ENCODE measurements at regions not wholly inside any gene's neighbourhood (a gene's known extent, or its start where the extent isn't known, plus 50 kb on each side); places are given as distances from the start of the nearest gene placed in this dataset.

DNA sequence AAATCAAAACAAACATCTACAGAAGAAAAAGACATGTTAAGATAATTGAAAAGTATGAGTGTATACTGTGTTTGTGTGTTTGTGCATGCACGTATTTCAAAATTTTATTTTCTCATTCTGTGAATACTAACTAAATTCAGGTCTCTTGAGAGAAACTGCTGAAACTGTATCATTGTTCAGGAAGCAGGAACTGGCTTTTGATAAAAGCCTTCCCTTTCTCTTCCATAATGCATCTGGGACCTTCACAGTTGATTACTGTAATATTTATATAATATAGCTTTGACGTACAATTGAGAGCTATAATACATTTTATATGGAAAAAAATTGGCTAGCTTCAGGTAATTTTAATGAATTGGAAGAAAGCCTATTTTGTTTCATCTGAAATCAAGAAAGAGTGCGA, 993.5 kb downstream of the SLC6A15 start:
- no peaks in the 10 kb centered on the region for H3K36me3 ChIP-seq (replicated peaks in 1 of 2; ENCODE audit: insufficient read depth in 1 of 2, low read depth in 2 of 2)
- ATAC-seq (no peak), DNase-seq (no peak)
- TF ChIP-seq, protein P1, sequence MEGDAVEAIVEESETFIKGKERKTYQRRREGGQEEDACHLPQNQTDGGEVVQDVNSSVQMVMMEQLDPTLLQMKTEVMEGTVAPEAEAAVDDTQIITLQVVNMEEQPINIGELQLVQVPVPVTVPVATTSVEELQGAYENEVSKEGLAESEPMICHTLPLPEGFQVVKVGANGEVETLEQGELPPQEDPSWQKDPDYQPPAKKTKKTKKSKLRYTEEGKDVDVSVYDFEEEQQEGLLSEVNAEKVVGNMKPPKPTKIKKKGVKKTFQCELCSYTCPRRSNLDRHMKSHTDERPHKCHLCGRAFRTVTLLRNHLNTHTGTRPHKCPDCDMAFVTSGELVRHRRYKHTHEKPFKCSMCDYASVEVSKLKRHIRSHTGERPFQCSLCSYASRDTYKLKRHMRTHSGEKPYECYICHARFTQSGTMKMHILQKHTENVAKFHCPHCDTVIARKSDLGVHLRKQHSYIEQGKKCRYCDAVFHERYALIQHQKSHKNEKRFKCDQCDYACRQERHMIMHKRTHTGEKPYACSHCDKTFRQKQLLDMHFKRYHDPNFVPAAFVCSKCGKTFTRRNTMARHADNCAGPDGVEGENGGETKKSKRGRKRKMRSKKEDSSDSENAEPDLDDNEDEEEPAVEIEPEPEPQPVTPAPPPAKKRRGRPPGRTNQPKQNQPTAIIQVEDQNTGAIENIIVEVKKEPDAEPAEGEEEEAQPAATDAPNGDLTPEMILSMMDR (IDR thresholded peaks at IDR 0.05), result no peak
- intact Hi-C loops (cut with DNase I), result no loop called here
- H3K4me1 ChIP-seq, result no peaks in the 10 kb centered on the region
- no peaks in the 10 kb centered on the region for H3K9me3 ChIP-seq
- WGBS, 2 donors, result 66 to 69% methylated on average over 3 of the region's 3 CpGs
- H3K27ac ChIP-seq, result no peak overlapping the region
- H3K27me3 ChIP-seq, result no peaks in the 10 kb centered on the region
- H3K4me3 ChIP-seq, result no peak overlapping the region

DNA sequence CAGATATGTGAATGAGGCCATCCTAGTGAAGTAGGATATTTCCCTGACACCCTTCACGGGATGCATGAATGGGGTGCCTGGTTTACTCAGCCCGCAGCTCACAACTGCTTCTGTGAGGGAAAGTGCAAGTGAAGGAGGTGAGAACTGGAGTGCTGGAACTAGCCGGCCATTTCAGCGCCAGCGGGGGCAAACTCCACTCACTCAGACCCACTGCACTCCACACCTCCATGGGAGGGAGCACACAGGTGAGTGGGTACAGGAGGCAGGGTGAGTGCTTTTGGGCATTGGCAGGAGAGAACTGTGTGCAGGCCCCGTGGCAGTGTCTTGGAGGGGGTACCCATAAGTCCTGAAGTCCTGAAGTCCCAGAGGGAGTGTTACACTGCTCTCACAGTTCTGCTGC, 1008.4 kb downstream of the SLC6A15 start:
- DNase-seq, result no peak
- Histone ChIP-seq H3K36me3 (replicated peaks in 1 of 2; ENCODE audit: insufficient read depth in 1 of 2, low read depth in 2 of 2) (no peaks in the 10 kb centered on the region), H3K27me3 (no peaks in the 10 kb centered on the region), H3K4me3 (no peak overlapping the region), H3K4me1 (no peaks in the 10 kb centered on the region), H3K27ac (no peak overlapping the region), H3K9me3 (no peaks in the 10 kb centered on the region)
- intact Hi-C loops (cut with DNase I), result no loop called here
- TF ChIP-seq POLR2A (IDR thresholded peaks at IDR 0.05), result no peak
- TF ChIP-seq, protein P1 (IDR thresholded peaks at IDR 0.05), result no peak
- WGBS, 2 donors, result 69 to 77% methylated on average over 6 of the region's 6 CpGs
- ATAC-seq, result no peak

DNA sequence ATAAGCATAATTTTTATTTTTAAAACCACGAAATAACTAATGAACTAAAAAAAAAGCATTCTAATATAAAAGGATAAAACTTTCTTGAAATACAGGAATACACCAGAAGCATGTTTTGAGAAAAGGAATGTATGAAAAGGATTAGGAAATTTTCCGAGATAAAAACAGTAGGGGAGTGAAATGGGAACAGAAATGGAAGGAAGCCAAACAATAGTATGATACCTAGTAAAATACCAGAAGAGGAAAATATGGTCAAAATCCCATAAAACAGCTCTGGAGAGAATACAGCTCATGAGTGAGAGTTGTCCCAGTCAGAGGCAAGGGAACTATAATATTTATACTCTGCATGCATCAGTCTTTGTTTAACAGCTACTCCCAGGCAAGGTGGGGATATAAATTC, 1016.2 kb downstream of the SLC6A15 start:
- Histone ChIP-seq H3K9me3 (no peaks in the 10 kb centered on the region), H3K36me3 (replicated peaks in 1 of 2; ENCODE audit: insufficient read depth in 1 of 2, low read depth in 2 of 2) (no peaks in the 10 kb centered on the region), H3K27me3 (no peaks in the 10 kb centered on the region), H3K4me1 (no peaks in the 10 kb centered on the region), H3K4me3 (no peak overlapping the region), H3K27ac (no peak overlapping the region)
- 47 to 56% methylated on average over 2 of the region's 2 CpGs for WGBS, 2 donors
- TF ChIP-seq POLR2A (IDR thresholded peaks at IDR 0.05), result no peak
- TF ChIP-seq, protein P1 (IDR thresholded peaks at IDR 0.05), result no peak
- ATAC-seq (no peak), DNase-seq (no peak)
- intact Hi-C loops (cut with DNase I), result no loop called here

DNA sequence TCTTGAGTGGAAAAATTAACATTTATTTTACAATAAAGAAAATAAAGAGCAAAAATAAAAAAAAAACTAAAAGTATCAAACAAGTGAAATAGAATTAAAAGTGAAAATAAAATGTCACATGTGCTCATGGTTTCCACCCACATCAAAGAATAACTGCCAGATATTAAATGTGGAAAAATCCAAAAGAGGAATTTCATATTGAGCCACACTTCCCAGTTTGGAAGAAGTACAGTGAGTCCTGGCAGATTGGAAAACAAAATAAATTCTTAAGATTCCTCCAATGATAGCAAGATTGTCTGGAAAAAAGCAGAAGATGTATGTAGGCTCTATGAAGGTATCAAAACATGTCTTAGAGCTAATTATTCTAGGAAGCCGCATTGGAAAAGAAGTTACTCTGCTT, 1019.5 kb downstream of the SLC6A15 start:
- Histone ChIP-seq H3K4me1 (no peaks in the 10 kb centered on the region), H3K4me3 (no peak overlapping the region), H3K9me3 (no peaks in the 10 kb centered on the region), H3K27me3 (no peaks in the 10 kb centered on the region), H3K27ac (no peak overlapping the region), H3K36me3 (replicated peaks in 1 of 2; ENCODE audit: insufficient read depth in 1 of 2, low read depth in 2 of 2) (no peaks in the 10 kb centered on the region)
- intact Hi-C loops (cut with DNase I), result no loop called here
- 0% methylated on average over 1 of the region's 1 CpG for WGBS, 2 donors
- no peak for TF ChIP-seq POLR2A (IDR thresholded peaks at IDR 0.05)
- TF ChIP-seq, protein P1 (IDR thresholded peaks at IDR 0.05), result no peak
- no peak for DNase-seq
- no peak for ATAC-seq

DNA sequence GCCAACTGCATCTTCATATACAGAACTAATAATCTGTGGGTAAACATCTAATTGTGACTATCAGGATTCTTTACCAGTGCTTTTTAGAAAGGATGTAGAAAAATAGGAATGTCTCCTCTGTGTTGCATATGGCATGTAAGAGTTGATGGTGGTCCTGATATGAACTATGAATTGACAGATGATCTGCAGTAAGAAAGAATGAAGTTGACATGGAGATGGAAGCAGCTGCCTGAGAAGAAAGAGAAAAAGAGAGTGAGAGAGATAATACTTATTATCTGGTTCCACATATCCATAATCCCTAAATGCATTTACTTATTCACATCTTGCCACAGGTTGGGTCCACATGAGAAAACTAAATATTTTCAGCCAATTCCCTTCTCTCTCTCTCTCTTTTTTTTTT, 1022.9 kb downstream of the SLC6A15 start:
- H3K36me3 ChIP-seq (replicated peaks in 1 of 2; ENCODE audit: insufficient read depth in 1 of 2, low read depth in 2 of 2), result no peaks in the 10 kb centered on the region
- no peaks in the 10 kb centered on the region for H3K27me3 ChIP-seq
- intact Hi-C loops (cut with DNase I), result no loop called here
- TF ChIP-seq, protein P1 (IDR thresholded peaks at IDR 0.05), result no peak
- TF ChIP-seq POLR2A (IDR thresholded peaks at IDR 0.05), result no peak
- H3K9me3 ChIP-seq, result no peaks in the 10 kb centered on the region
- H3K4me3 ChIP-seq, result no peak overlapping the region
- ATAC-seq (no peak), DNase-seq (no peak)
- H3K4me1 ChIP-seq, result no peaks in the 10 kb centered on the region
- no peak overlapping the region for H3K27ac ChIP-seq
